ENCODE measurements at regions not wholly inside any gene's neighbourhood (a gene's known extent, or its start where the extent isn't known, plus 50 kb on each side); places are given as distances from the start of the nearest gene placed in this dataset.

- H3K27ac ChIP-seq, result no peak overlapping the region
- DNase-seq, result no peak
- H3K4me3 ChIP-seq (ENCODE audit: low read depth, low read length), result no peak overlapping the region
- TF ChIP-seq, protein P1, sequence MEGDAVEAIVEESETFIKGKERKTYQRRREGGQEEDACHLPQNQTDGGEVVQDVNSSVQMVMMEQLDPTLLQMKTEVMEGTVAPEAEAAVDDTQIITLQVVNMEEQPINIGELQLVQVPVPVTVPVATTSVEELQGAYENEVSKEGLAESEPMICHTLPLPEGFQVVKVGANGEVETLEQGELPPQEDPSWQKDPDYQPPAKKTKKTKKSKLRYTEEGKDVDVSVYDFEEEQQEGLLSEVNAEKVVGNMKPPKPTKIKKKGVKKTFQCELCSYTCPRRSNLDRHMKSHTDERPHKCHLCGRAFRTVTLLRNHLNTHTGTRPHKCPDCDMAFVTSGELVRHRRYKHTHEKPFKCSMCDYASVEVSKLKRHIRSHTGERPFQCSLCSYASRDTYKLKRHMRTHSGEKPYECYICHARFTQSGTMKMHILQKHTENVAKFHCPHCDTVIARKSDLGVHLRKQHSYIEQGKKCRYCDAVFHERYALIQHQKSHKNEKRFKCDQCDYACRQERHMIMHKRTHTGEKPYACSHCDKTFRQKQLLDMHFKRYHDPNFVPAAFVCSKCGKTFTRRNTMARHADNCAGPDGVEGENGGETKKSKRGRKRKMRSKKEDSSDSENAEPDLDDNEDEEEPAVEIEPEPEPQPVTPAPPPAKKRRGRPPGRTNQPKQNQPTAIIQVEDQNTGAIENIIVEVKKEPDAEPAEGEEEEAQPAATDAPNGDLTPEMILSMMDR (IDR thresholded peaks at IDR 0.05; ENCODE audit: low read depth, low read length), result no peak
- H3K36me3 ChIP-seq, result no peaks in the 10 kb centered on the region
- H3K27me3 ChIP-seq (ENCODE audit: insufficient read depth, low read depth, severe bottlenecking), result no peaks in the 10 kb centered on the region
- H3K9me3 ChIP-seq (ENCODE audit: severe bottlenecking), result no peaks in the 10 kb centered on the region
These were observed 117.8 kb downstream of the TMEM26 start for GRCh38 chr10:61335359-61335758.

- H3K27ac ChIP-seq, result no peak overlapping the region
- H3K36me3 ChIP-seq, result no peaks in the 10 kb centered on the region
- H3K27me3 ChIP-seq (ENCODE audit: insufficient read depth, low read depth, severe bottlenecking), result no peaks in the 10 kb centered on the region
- DNase-seq, result no peak
- no peaks in the 10 kb centered on the region for H3K9me3 ChIP-seq (ENCODE audit: severe bottlenecking)
- TF ChIP-seq, protein P1 (IDR thresholded peaks at IDR 0.05; ENCODE audit: low read depth, low read length), result no peak
- H3K4me3 ChIP-seq (ENCODE audit: low read depth, low read length), result no peak overlapping the region
These were observed 120.6 kb downstream of the TMEM26 start for GRCh38 chr10:61332581-61332980.

DNA sequence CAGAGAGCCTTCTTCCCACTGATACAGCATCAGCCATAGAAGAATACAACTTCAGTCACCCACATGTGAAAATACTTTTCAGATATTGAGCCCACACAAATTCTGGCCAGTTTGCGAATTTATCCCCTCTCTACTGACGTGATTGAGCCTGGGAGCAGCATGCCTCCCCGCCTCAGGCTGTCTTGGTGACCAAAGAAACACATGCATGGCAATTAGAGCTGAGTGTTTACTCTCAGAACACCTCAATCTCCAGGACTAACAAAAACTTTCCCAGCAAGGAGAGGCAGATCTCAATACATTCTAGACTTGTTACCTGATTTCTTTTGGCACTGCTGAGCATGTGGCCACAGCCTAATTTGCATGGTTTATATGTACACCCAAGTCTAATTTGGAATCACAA lies 122.5 kb downstream of the TMEM26 start:
- Histone ChIP-seq H3K27me3 (ENCODE audit: insufficient read depth, low read depth, severe bottlenecking) (no peaks in the 10 kb centered on the region), H3K27ac (no peak overlapping the region), H3K4me3 (ENCODE audit: low read depth, low read length) (no peak overlapping the region), H3K9me3 (ENCODE audit: severe bottlenecking) (no peaks in the 10 kb centered on the region), H3K36me3 (no peaks in the 10 kb centered on the region)
- no peak for DNase-seq
- TF ChIP-seq, protein P1 (IDR thresholded peaks at IDR 0.05; ENCODE audit: low read depth, low read length), result no peak

DNA sequence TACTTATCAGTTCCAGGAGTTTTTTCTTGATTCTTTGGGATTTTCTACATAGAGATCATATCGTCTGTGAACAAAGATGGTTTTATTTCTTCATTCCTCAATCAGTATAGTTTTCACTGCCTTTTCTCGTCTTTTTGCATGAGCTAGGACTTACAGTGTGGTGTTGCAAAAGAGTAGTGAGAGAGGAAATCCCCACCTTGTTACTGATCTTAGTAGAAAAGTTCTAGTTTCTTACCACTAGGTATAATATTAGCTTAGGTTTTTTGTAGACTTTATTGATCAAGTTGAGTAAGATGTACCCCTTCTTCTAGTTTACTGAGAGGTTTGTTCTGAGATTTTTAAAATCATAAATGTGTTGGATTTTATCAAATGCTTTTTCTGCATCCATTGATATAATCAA lies 123.3 kb downstream of the TMEM26 start:
- no peak for DNase-seq
- TF ChIP-seq, protein P1 (IDR thresholded peaks at IDR 0.05; ENCODE audit: low read depth, low read length), result no peak
- H3K27me3 ChIP-seq (ENCODE audit: insufficient read depth, low read depth, severe bottlenecking), result no peaks in the 10 kb centered on the region
- no peak overlapping the region for H3K27ac ChIP-seq
- H3K36me3 ChIP-seq, result no peaks in the 10 kb centered on the region
- no peaks in the 10 kb centered on the region for H3K9me3 ChIP-seq (ENCODE audit: severe bottlenecking)
- H3K4me3 ChIP-seq (ENCODE audit: low read depth, low read length), result no peak overlapping the region

GRCh38 chr10:61325223-61325960 lies 127.8 kb downstream of the TMEM26 start:
- TF ChIP-seq, protein P1 (IDR thresholded peaks at IDR 0.05; ENCODE audit: low read depth, low read length), result no peak

DNA sequence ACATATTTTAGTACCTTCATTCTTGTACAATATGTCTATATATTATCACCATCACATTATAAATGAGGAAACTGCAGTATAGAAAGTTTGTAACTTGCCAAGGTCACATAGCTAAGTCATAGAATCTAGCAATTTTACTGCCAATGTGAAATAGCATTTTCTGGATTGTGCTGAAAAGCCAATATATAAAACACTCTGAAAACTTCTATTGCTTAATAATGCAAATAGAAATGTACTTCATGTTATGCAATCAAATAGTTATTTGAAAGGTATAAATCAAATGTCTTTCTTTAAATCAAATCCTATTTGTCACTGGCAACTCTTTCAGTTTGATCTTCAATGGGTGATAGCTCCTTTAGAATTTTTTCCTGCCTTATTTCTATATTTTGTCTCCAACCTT lies 129.5 kb downstream of the TMEM26 start:
- no peaks in the 10 kb centered on the region for H3K27me3 ChIP-seq (ENCODE audit: insufficient read depth, low read depth, severe bottlenecking)
- H3K9me3 ChIP-seq (ENCODE audit: severe bottlenecking), result no peaks in the 10 kb centered on the region
- TF ChIP-seq, protein P1 (IDR thresholded peaks at IDR 0.05; ENCODE audit: low read depth, low read length), result no peak
- H3K4me3 ChIP-seq (ENCODE audit: low read depth, low read length), result no peak overlapping the region
- no peak for DNase-seq
- no peak overlapping the region for H3K27ac ChIP-seq
- H3K36me3 ChIP-seq, result no peaks in the 10 kb centered on the region

More at GRCh38 chr10:61325223-61325960, 127.8 kb downstream of the TMEM26 start:
- Histone ChIP-seq H3K36me3 (no peaks in the 10 kb centered on the region), H3K4me3 (ENCODE audit: low read depth, low read length) (no peak overlapping the region), H3K27ac (no peak overlapping the region), H3K9me3 (ENCODE audit: severe bottlenecking) (no peaks in the 10 kb centered on the region), H3K27me3 (ENCODE audit: insufficient read depth, low read depth, severe bottlenecking) (no peaks in the 10 kb centered on the region)
- no peak for DNase-seq
